ENCODE measurements at regions not wholly inside any gene's neighbourhood (a gene's known extent, or its start where the extent isn't known, plus 50 kb on each side); places are given as distances from the start of the nearest gene placed in this dataset.

GRCh38 chr12:22812531-22812930 is 187.6 kb downstream of the ETNK1 start:
- TF ChIP-seq CTCF (conservative IDR thresholded peaks at IDR 0.05) = no peak
- no peak for TF ChIP-seq ZFX (IDR thresholded peaks at IDR 0.05)

Measured in C4-2B (cell line).